WTC11 (cell line): ENCODE measurements at regions not wholly inside any gene's neighbourhood (a gene's known extent, or its start where the extent isn't known, plus 50 kb on each side); places are given as distances from the start of the nearest gene placed in this dataset.

Experiments used
- ATAC-seq: fragments of 200-7000 bp; cut with Tn5 transposase; 2 replicates; pipeline ENCODE4 v1.10.0; 2021; ENCODE audit warnings: mild to moderate bottlenecking, moderate library complexity
- CTCF ChIA-PET: fragments of 300-600 bp; sonication (Branson Sonifier 250); formaldehyde crosslinking; loops from one replicate; lab custom pipeline; 2021; ENCODE audit warnings: antibody characterized with exemption; lab: Charles Lee
- POLR2A ChIA-PET: fragments of 350-600 bp; sonication (Branson Sonifier 250); formaldehyde crosslinking; loops from one replicate; lab custom pipeline; 2021; ENCODE audit warnings: antibody characterized with exemption; lab: Charles Lee
- DNase-seq: peaks from one replicate; pipeline ENCODE4 v3.0.0; 2021; ENCODE audit warnings: low spot score
- H3K27ac Mint-ChIP-seq: 2 replicates; pipeline ENCODE4 v1.8.0; 2021; ENCODE audit warnings: mixed read lengths
- H3K27me3 Mint-ChIP-seq: 2 replicates; pipeline ENCODE4 v1.8.0; 2021; ENCODE audit warnings: low read depth, mild to moderate bottlenecking, moderate library complexity, mixed read lengths
- H3K36me3 Mint-ChIP-seq: 2 replicates; pipeline ENCODE4 v1.8.0; 2021; ENCODE audit warnings: mixed read lengths
- H3K4me1 Mint-ChIP-seq: 2 replicates; pipeline ENCODE4 v1.8.0; 2022; ENCODE audit warnings: mixed read lengths
- H3K4me3 Mint-ChIP-seq: 2 replicates; pipeline ENCODE4 v1.8.0; 2021; ENCODE audit warnings: mild to moderate bottlenecking, moderate library complexity, mixed read lengths
- H3K9me3 Mint-ChIP-seq: 2 replicates; pipeline ENCODE4 v1.8.0; 2021; ENCODE audit warnings: mixed read lengths
- CREB1 ChIP-seq: sonication (generic); formaldehyde crosslinking; IDR thresholded peaks from 2 replicates; pipeline ENCODE4 v1.8.0; 2023; ENCODE audit warnings: mild to moderate bottlenecking, missing genetic modification reagents
- GRHL2 ChIP-seq: fragments of 250-450 bp; sonication (Bioruptor Pico); IDR thresholded peaks from 2 replicates; pipeline ENCODE4 v1.8.0; 2022; ENCODE audit warnings: mild to moderate bottlenecking, moderate library complexity; ENCODE audit not compliant: insufficient replicate concordance, severe bottlenecking
- MXD4 ChIP-seq: fragments of 250-450 bp; sonication (Bioruptor Pico); IDR thresholded peaks from 2 replicates; pipeline ENCODE4 v1.8.0; 2021; ENCODE audit warnings: mild to moderate bottlenecking, moderate library complexity, borderline replicate concordance
- NR2C2 ChIP-seq: sonication (generic); formaldehyde crosslinking; IDR thresholded peaks from 2 replicates; pipeline ENCODE4 v1.8.0; 2022; ENCODE audit warnings: mild to moderate bottlenecking, missing genetic modification reagents
- PRRX2 ChIP-seq: fragments of 250-450 bp; sonication (Bioruptor Pico); IDR thresholded peaks from 2 replicates; pipeline ENCODE4 v1.8.0; 2021; ENCODE audit warnings: mild to moderate bottlenecking
- ZNF281 ChIP-seq: sonication (generic); formaldehyde crosslinking; IDR thresholded peaks from 2 replicates; pipeline ENCODE4 v1.8.0; 2023; ENCODE audit warnings: mild to moderate bottlenecking, missing genetic modification reagents
- TF ChIP-seq, protein P1 (sequence below): sonication (generic); formaldehyde crosslinking; IDR thresholded peaks from 2 replicates; pipeline ENCODE4 v1.8.0; 2022; ENCODE audit warnings: mild to moderate bottlenecking, missing genetic modification reagents

DNA sequence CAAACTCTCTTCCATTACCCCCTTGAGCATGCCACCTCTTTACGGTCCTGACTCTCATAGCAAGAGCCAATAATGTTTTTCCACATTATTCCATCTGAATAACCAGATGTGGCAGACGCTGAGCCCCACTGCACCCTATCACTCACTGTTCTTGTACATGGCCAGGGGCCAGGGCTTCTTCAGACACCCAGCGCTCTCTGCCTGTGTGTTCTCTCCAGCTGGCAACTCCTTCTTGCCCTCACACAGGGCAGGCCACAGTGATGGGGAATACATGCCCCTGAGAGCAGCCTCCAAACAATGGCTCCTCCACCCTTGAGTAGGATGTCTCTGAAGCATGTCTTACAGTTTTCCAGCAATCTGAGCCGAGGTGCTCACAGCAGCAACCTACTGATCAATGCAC is 50.8 kb upstream of the STIM2 start:
- peaks cover 4% of the 10 kb centered on the region; the same call in 1 of the 2 replicates for H3K4me1 Mint-ChIP-seq
- ATAC-seq = no peak
- no peak overlapping the region for H3K4me3 Mint-ChIP-seq
- DNase-seq = no peak
- 0 out of 2 replicates have a peak, but pooled peaks cover 3% of the 10 kb centered on the region for H3K36me3 Mint-ChIP-seq
- ChIA-PET CTCF (no interaction called here), POLR2A (no interaction called here)
- H3K27me3 Mint-ChIP-seq = no peaks in the 10 kb centered on the region; the same call in 1 of the 2 replicates
- TF ChIP-seq ZNF281 (CRISPR knock-in tag) (no peak), NR2C2 (CRISPR knock-in tag) (no peak), PRRX2 (CRISPR knock-in tag) (no peak), GRHL2 (CRISPR knock-in tag) (no peak), CREB1 (CRISPR knock-in tag) (no peak), MXD4 (CRISPR knock-in tag) (no peak)
- TF ChIP-seq, protein P1, sequence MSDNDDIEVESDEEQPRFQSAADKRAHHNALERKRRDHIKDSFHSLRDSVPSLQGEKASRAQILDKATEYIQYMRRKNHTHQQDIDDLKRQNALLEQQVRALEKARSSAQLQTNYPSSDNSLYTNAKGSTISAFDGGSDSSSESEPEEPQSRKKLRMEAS (CRISPR knock-in tag) = no peak
- H3K27ac Mint-ChIP-seq = no peak overlapping the region
- peaks cover 14% of the 10 kb centered on the region for H3K9me3 Mint-ChIP-seq
